GM23338 (cell line): ENCODE measurements at regions not wholly inside any gene's neighbourhood (a gene's known extent, or its start where the extent isn't known, plus 50 kb on each side); places are given as distances from the start of the nearest gene placed in this dataset.

Source experiments
- ATAC-seq: fragments of 200-7000 bp; cut with Tn5 transposase; 3 replicates; pipeline ENCODE4 v1.9.1; 2020
- DNase-seq: peaks from one replicate; pipeline ENCODE4 v3.0.0-alpha.2; 2015; ENCODE audit warnings: low spot score
- H2AFZ ChIP-seq: fragments of 200-600 bp; sonication (generic); 2 replicates; pipeline ENCODE4 v1.8.0; 2016; ENCODE audit warnings: antibody characterized with exemption, mild to moderate bottlenecking, moderate library complexity
- H3F3A ChIP-seq: fragments of 200-600 bp; sonication (generic); replicated peaks from 2 replicates; pipeline ENCODE4 v1.8.0; 2017; ENCODE audit warnings: antibody characterized with exemption, mixed run types, low read depth
- H3K27ac ChIP-seq: fragments of 200-600 bp; sonication (generic); 2 replicates; pipeline ENCODE4 v1.6.1; 2016; ENCODE audit warnings: low read depth
- H3K27me3 ChIP-seq: fragments of 200-600 bp; sonication (generic); 2 replicates; pipeline ENCODE4 v1.8.0; 2016; ENCODE audit warnings: mild to moderate bottlenecking, mixed run types, moderate library complexity; ENCODE audit not compliant: insufficient read depth
- H3K36me3 ChIP-seq: fragments of 200-600 bp; sonication (generic); 2 replicates; pipeline ENCODE4 v1.8.0; 2016; ENCODE audit warnings: mild to moderate bottlenecking; ENCODE audit not compliant: insufficient read depth
- H3K4me1 ChIP-seq: fragments of 200-600 bp; sonication (generic); 2 replicates; pipeline ENCODE4 v1.8.0; 2016; ENCODE audit warnings: mild to moderate bottlenecking, moderate library complexity; ENCODE audit not compliant: insufficient read depth
- H3K4me2 ChIP-seq: fragments of 200-600 bp; sonication (generic); 2 replicates; pipeline ENCODE4 v1.7.1; 2017; ENCODE audit warnings: mixed run types
- H3K4me3 ChIP-seq: fragments of 200-600 bp; sonication (generic); 2 replicates; pipeline ENCODE4 v1.6.1; 2016; ENCODE audit warnings: mixed run types
- H3K79me2 ChIP-seq: fragments of 200-600 bp; sonication (generic); replicated peaks from 2 replicates; pipeline ENCODE4 v1.8.0; 2017; ENCODE audit warnings: mild to moderate bottlenecking; ENCODE audit not compliant: insufficient read depth
- H3K9me2 ChIP-seq: fragments of 200-600 bp; sonication (generic); 2 replicates; pipeline ENCODE4 v1.8.0; 2017; ENCODE audit not compliant: insufficient read depth
- H4K20me1 ChIP-seq: fragments of 200-600 bp; sonication (generic); replicated peaks from 2 replicates; pipeline ENCODE4 v1.8.0; 2017; ENCODE audit warnings: mild to moderate bottlenecking; ENCODE audit not compliant: insufficient read depth
- H3K27ac Mint-ChIP-seq: 2 replicates; pipeline ENCODE4 v1.8.0; 2020; ENCODE audit warnings: inconsistent platforms, mild to moderate bottlenecking, moderate library complexity, mixed read lengths
- H3K27me3 Mint-ChIP-seq: 3 replicates; pipeline ENCODE4 v1.8.0; 2022; ENCODE audit warnings: low read depth, mild to moderate bottlenecking, moderate library complexity, mixed read lengths, inconsistent platforms; ENCODE audit not compliant: insufficient read depth, poor library complexity
- H3K36me3 Mint-ChIP-seq: 3 replicates; pipeline ENCODE4 v1.8.0; 2021; ENCODE audit warnings: low read depth, mild to moderate bottlenecking, inconsistent platforms, moderate library complexity, mixed read lengths
- H3K4me1 Mint-ChIP-seq: 3 replicates; pipeline ENCODE4 v1.8.0; 2020; ENCODE audit warnings: mild to moderate bottlenecking, inconsistent platforms, mixed read lengths
- H3K4me3 Mint-ChIP-seq: 3 replicates; pipeline ENCODE4 v1.8.0; 2021; ENCODE audit warnings: moderate library complexity, mild to moderate bottlenecking, inconsistent platforms, mixed read lengths
- H3K9me3 Mint-ChIP-seq: 3 replicates; pipeline ENCODE4 v1.8.0; 2020; ENCODE audit warnings: moderate library complexity, mild to moderate bottlenecking, inconsistent platforms, mixed read lengths
- CREB1 ChIP-seq: fragments of 250-450 bp; sonication (Bioruptor Pico); IDR thresholded peaks from 2 replicates; pipeline ENCODE4 v1.5.0; 2020; ENCODE audit warnings: low read depth, mild to moderate bottlenecking, moderate library complexity
- EZH2 ChIP-seq: fragments of 200-600 bp; sonication (generic); IDR thresholded peaks from one replicate; pipeline ENCODE4 v1.8.0; 2017; ENCODE audit warnings: antibody characterized with exemption, mild to moderate bottlenecking, low read depth; ENCODE audit not compliant: unreplicated experiment
- JUNB ChIP-seq: IDR thresholded peaks from one replicate; pipeline ENCODE4 v1.6.1; 2016; ENCODE audit warnings: antibody characterized with exemption; ENCODE audit not compliant: unreplicated experiment
- POLR2AphosphoS5 ChIP-seq: IDR thresholded peaks from 2 replicates; pipeline ENCODE4 v1.6.1; 2016; ENCODE audit warnings: antibody characterized with exemption, low read depth
- STAT1 ChIP-seq: IDR thresholded peaks from one replicate; pipeline ENCODE4 v1.6.1; 2016; ENCODE audit warnings: antibody characterized with exemption; ENCODE audit not compliant: unreplicated experiment
- TF ChIP-seq, protein P1 (sequence below): IDR thresholded peaks from 2 replicates; pipeline ENCODE4 v1.6.1; 2016; ENCODE audit warnings: antibody characterized with exemption
- TF ChIP-seq, protein P2 (sequence below): fragments of 250-450 bp; sonication (Bioruptor Pico); IDR thresholded peaks from 2 replicates; pipeline ENCODE4 v1.5.0; 2020; ENCODE audit warnings: mild to moderate bottlenecking, moderate library complexity
- TF ChIP-seq, protein P3 (sequence below): IDR thresholded peaks from one replicate; pipeline ENCODE4 v1.6.1; 2018; ENCODE audit warnings: antibody characterized with exemption; ENCODE audit not compliant: unreplicated experiment

DNA sequence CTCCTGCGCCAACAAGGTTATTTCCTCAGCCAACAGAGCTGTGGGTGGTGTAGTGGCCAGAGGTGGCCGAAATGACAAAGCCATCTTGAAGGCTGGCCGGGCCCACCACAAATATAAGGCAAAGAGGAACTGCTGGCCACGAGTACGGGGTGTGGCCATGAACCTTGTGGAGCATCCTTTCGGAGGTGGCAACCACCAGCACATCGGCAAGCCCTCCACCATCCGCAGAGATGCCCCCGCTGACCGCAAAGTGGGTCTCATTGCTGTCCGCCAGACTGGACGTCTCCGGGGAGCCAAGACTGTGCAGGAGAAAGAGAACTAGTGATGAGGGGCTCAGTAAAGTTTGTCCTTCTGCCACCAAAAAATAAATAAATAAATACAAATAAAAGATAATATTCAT lies 481.4 kb upstream of the NAALADL2 start (continued):
- TF ChIP-seq, protein P1, sequence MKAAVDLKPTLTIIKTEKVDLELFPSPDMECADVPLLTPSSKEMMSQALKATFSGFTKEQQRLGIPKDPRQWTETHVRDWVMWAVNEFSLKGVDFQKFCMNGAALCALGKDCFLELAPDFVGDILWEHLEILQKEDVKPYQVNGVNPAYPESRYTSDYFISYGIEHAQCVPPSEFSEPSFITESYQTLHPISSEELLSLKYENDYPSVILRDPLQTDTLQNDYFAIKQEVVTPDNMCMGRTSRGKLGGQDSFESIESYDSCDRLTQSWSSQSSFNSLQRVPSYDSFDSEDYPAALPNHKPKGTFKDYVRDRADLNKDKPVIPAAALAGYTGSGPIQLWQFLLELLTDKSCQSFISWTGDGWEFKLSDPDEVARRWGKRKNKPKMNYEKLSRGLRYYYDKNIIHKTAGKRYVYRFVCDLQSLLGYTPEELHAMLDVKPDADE, result no peak
- no peak for TF ChIP-seq JUNB

DNA sequence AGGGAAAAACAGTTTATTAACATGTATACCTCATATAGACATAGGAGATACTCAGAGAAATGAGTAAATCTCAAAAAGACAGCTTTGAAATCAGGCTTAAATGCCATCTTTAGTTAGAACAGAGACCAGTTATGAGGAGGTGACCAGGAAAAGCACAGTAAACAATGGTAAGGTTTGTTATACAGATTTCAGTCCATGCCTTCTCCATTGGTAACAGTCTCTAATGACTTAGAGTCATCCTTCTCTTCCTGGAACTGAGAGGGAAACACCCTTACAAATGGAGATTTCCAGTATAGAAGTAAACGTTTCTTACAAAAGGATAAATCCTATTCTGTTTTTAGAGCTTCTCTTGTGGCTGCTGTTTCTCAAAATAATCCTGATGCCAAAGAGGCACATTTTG lies 476.3 kb upstream of the NAALADL2 start:
- Mint-ChIP-seq H3K27ac (no peak overlapping the region), H3K27me3 (no peaks in the 10 kb centered on the region), H3K9me3 (peaks cover 8% of the 10 kb centered on the region), H3K4me3 (no peak overlapping the region), H3K36me3 (peaks cover 14% of the 10 kb centered on the region), H3K4me1 (peaks cover 7% of the 10 kb centered on the region; the same call in 2 of the 3 replicates)
- no peak for DNase-seq
- no peak overlapping the region for H3K4me2 ChIP-seq
- TF ChIP-seq, protein P2, sequence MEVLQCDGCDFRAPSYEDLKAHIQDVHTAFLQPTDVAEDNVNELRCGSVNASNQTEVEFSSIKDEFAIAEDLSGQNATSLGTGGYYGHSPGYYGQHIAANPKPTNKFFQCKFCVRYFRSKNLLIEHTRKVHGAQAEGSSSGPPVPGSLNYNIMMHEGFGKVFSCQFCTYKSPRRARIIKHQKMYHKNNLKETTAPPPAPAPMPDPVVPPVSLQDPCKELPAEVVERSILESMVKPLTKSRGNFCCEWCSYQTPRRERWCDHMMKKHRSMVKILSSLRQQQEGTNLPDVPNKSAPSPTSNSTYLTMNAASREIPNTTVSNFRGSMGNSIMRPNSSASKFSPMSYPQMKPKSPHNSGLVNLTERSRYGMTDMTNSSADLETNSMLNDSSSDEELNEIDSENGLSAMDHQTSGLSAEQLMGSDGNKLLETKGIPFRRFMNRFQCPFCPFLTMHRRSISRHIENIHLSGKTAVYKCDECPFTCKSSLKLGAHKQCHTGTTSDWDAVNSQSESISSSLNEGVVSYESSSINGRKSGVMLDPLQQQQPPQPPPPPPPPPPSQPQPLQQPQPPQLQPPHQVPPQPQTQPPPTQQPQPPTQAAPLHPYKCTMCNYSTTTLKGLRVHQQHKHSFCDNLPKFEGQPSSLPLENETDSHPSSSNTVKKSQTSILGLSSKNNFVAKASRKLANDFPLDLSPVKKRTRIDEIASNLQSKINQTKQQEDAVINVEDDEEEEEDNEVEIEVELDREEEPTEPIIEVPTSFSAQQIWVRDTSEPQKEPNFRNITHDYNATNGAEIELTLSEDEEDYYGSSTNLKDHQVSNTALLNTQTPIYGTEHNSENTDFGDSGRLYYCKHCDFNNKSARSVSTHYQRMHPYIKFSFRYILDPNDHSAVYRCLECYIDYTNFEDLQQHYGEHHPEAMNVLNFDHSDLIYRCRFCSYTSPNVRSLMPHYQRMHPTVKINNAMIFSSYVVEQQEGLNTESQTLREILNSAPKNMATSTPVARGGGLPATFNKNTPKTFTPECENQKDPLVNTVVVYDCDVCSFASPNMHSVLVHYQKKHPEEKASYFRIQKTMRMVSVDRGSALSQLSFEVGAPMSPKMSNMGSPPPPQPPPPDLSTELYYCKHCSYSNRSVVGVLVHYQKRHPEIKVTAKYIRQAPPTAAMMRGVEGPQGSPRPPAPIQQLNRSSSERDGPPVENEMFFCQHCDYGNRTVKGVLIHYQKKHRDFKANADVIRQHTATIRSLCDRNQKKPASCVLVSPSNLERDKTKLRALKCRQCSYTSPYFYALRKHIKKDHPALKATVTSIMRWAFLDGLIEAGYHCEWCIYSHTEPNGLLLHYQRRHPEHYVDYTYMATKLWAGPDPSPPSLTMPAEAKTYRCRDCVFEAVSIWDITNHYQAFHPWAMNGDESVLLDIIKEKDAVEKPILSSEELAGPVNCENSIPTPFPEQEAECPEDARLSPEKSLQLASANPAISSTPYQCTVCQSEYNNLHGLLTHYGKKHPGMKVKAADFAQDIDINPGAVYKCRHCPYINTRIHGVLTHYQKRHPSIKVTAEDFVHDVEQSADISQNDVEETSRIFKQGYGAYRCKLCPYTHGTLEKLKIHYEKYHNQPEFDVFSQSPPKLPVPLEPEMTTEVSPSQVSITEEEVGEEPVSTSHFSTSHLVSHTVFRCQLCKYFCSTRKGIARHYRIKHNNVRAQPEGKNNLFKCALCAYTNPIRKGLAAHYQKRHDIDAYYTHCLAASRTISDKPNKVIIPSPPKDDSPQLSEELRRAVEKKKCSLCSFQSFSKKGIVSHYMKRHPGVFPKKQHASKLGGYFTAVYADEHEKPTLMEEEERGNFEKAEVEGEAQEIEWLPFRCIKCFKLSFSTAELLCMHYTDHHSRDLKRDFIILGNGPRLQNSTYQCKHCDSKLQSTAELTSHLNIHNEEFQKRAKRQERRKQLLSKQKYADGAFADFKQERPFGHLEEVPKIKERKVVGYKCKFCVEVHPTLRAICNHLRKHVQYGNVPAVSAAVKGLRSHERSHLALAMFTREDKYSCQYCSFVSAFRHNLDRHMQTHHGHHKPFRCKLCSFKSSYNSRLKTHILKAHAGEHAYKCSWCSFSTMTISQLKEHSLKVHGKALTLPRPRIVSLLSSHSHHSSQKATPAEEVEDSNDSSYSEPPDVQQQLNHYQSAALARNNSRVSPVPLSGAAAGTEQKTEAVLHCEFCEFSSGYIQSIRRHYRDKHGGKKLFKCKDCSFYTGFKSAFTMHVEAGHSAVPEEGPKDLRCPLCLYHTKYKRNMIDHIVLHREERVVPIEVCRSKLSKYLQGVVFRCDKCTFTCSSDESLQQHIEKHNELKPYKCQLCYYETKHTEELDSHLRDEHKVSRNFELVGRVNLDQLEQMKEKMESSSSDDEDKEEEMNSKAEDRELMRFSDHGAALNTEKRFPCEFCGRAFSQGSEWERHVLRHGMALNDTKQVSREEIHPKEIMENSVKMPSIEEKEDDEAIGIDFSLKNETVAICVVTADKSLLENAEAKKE, result no peak
- no peak for TF ChIP-seq POLR2AphosphoS5
- no peak for TF ChIP-seq STAT1
- TF ChIP-seq CREB1 (CRISPR knock-in tag), result no peak
- no peak for TF ChIP-seq JUNB
- TF ChIP-seq, protein P3, sequence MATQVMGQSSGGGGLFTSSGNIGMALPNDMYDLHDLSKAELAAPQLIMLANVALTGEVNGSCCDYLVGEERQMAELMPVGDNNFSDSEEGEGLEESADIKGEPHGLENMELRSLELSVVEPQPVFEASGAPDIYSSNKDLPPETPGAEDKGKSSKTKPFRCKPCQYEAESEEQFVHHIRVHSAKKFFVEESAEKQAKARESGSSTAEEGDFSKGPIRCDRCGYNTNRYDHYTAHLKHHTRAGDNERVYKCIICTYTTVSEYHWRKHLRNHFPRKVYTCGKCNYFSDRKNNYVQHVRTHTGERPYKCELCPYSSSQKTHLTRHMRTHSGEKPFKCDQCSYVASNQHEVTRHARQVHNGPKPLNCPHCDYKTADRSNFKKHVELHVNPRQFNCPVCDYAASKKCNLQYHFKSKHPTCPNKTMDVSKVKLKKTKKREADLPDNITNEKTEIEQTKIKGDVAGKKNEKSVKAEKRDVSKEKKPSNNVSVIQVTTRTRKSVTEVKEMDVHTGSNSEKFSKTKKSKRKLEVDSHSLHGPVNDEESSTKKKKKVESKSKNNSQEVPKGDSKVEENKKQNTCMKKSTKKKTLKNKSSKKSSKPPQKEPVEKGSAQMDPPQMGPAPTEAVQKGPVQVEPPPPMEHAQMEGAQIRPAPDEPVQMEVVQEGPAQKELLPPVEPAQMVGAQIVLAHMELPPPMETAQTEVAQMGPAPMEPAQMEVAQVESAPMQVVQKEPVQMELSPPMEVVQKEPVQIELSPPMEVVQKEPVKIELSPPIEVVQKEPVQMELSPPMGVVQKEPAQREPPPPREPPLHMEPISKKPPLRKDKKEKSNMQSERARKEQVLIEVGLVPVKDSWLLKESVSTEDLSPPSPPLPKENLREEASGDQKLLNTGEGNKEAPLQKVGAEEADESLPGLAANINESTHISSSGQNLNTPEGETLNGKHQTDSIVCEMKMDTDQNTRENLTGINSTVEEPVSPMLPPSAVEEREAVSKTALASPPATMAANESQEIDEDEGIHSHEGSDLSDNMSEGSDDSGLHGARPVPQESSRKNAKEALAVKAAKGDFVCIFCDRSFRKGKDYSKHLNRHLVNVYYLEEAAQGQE, result no peak
- no peak for TF ChIP-seq EZH2
- ATAC-seq, result no peak
- H3K9me2 ChIP-seq, result no peaks in the 10 kb centered on the region
- H2AFZ ChIP-seq, result no peak overlapping the region
- H3K27ac ChIP-seq, result no peak overlapping the region
- H3K4me1 ChIP-seq, result 0 out of 2 replicates have a peak, but pooled peaks cover 6% of the 10 kb centered on the region
- no peaks in the 10 kb centered on the region for H3F3A ChIP-seq
- H4K20me1 ChIP-seq, result no peaks in the 10 kb centered on the region
- no peak overlapping the region for H3K4me3 ChIP-seq
- H3K27me3 ChIP-seq, result no peaks in the 10 kb centered on the region
- H3K79me2 ChIP-seq, result no peaks in the 10 kb centered on the region
- no peaks in the 10 kb centered on the region for H3K36me3 ChIP-seq
